Heart left ventricle (tissue), 13 donors: ENCODE measurements at regions not wholly inside any gene's neighbourhood (a gene's known extent, or its start where the extent isn't known, plus 50 kb on each side); places are given as distances from the start of the nearest gene placed in this dataset.

Experiments
- POLR2A ChIP-seq, 2 donors: fragments of 450-650 bp; IDR thresholded peaks; one replicate each; pipeline ENCODE4 v1.6.1; 2017; ENCODE audit warnings: antibody characterized with exemption in 2 of 2, mild to moderate bottlenecking in 2 of 2, moderate library complexity in 2 of 2
- TF ChIP-seq, protein P1 (sequence below), 12 donors: fragments of 200-600 bp; sonication (generic) in 4 of 12; IDR thresholded peaks; one replicate each; pipeline versions ENCODE4 v1.5.0 to v1.8.0; 2018 to 2022; ENCODE audit warnings: antibody characterized with exemption in 12 of 12, mild to moderate bottlenecking in 5 of 12
- donor health status: ischemic (EF 13 %, LVEDD 7.1; RV severe dilation, severe dysfunction).
- donor health status: DM: no; HTN: yes; CAD: no.
- donor health status: DM: no; HTN: no; CAD: no.
- donor health status: ischemic (EF 25% LVEDD 6.9; RV normal size, moderate dysfunction).
- donor health status: ischemic (EF 25% LVEDD 5.7; RV mildly dilated, moderate dysfunction).
- donor health status: ischemic (EF 35%, LVEDD 5.7; RV mildly dilated, moderate dysfunction).
- donor health status: nonischemic (EF 11% LVEDD 7.7; RV severe dilation, severe dysfunction).
- donor health status: DM: yes; HTN: yes; CAD: no.
- donor health status: PGD.
- donor health status: ischemic (EF 29% LVEDD 5.4; RV normal size, mild dysfunction).
- donor health status: nonischemic (EF 23%, LVEDD 6.1; RV moderate dilation, normal function).

DNA sequence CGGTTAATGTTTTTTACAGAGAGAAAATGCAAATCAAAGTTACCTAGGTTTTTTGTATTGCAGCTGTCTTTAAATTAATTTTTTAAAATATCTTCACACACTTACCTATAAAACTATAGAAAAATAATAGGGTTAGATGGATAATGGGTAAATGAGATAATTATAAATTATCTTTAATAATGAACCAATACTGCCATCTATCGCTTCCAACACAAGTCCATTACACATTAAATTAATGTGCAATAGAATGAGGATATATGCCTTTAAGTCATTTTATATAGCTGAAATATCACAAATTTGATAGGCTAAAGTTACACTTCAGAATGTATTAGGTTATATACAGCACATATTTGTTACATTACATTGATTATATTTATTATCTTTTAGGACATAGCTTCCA, 2212.8 kb downstream of the MRPL39 start:
- TF ChIP-seq, protein P1, sequence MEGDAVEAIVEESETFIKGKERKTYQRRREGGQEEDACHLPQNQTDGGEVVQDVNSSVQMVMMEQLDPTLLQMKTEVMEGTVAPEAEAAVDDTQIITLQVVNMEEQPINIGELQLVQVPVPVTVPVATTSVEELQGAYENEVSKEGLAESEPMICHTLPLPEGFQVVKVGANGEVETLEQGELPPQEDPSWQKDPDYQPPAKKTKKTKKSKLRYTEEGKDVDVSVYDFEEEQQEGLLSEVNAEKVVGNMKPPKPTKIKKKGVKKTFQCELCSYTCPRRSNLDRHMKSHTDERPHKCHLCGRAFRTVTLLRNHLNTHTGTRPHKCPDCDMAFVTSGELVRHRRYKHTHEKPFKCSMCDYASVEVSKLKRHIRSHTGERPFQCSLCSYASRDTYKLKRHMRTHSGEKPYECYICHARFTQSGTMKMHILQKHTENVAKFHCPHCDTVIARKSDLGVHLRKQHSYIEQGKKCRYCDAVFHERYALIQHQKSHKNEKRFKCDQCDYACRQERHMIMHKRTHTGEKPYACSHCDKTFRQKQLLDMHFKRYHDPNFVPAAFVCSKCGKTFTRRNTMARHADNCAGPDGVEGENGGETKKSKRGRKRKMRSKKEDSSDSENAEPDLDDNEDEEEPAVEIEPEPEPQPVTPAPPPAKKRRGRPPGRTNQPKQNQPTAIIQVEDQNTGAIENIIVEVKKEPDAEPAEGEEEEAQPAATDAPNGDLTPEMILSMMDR (IDR thresholded peaks at IDR 0.05): peak in 1 of 12 donors; percentile 8
- no peak for TF ChIP-seq POLR2A (IDR thresholded peaks at IDR 0.05)
